HG03439 (cell line): ENCODE measurements at regions not wholly inside any gene's neighbourhood (a gene's known extent, or its start where the extent isn't known, plus 50 kb on each side); places are given as distances from the start of the nearest gene placed in this dataset.
A peak's percentile ranks its signal among the peaks of the same experiment; 100 is the strongest.
"Not testable (repeated sequence)": the region's sequence is repeated elsewhere in the genome, so short reads cannot be mapped to it uniquely, and the experiment has no call there.

Experiments
- ATAC-seq: cut with Tn5 transposase; IDR thresholded peaks from one replicate; pipeline ENCODE4 v1.9.1; 2021; ENCODE audit warnings: mild to moderate bottlenecking, moderate library complexity; ENCODE audit not compliant: unreplicated experiment

DNA sequence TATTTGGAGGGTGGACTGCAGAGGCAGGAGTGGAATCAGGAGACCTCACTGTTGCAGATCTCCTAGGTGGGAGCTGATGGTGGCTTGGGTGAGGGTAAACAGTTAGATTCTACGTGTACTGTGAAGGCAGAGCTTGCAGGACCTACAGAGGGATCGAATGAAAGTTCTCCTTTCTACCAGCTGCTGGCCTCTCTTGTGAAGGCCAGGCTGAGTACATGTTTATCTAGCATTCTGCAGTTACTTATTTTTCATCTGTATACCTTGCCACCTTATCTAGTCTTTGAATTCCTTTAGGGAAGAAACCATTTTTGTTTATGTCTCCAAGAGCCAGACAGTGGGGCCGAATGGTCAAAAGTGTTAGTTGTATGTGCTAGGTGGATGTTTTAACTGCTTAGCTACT lies 57.6 kb downstream of the PTTG1 start:
- ATAC-seq: no peak

DNA sequence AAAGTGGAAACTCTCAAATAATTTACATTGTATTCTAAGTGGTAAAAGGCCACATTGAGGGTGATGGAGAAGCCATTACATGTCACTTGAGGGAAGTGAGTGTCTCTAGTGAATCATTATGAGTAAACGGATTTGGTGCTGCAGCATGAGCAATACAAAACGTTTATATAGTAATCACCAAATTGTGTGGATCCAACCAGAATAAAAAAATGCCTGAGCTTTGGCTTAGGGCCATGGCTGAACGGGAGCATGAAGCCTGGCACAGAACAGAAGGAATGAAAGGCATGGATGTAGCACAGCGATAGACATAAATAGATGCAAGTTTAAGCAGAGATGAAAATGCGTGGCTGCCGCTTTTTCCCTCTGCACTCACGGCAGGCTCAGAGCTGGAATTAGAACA lies 58.3 kb downstream of the PTTG1 start:
- no peak for ATAC-seq

DNA sequence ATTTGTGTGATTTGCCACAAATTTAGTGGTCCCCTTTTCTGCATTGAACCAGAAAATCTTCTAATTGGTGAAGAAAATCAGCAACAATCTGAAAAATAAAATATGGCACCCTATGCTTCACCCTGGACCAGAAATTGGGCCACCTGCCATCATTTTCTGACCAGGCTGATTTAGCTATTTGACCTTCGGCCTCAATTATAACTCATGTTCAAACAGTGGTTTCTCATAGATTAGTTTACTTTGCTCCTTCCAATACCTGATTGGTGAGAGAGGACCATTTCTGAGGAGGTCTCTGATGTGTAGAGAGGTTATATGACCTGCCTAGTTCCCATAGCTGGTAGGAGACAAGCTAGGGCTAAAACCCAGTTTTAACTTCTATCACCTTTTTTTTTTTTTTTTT lies 59.0 kb downstream of the PTTG1 start:
- ATAC-seq: no peak

DNA sequence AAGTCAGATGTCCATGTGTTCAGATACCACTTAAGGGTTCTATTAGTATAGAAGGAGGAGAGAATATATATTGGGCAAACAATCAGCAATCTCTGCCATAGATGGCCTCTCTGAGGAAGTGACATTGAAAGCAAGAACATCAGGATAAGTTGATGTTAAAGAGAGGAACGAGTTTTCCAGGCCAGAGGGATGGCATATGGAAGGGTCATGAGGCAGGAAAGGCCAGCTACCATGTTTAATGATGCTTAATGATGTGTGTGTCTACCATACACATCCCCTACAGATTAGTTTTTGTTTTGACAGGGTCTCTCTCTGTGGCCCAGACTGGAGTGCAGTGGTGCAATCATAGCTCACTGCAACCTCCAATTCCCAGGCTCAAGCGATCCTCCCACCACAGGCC lies 63.0 kb downstream of the PTTG1 start:
- ATAC-seq: no peak

GRCh38 chr5:160485364-160485969 lies 63.8 kb downstream of the PTTG1 start:
- ATAC-seq: no peak

- ATAC-seq: peak; percentile 61
Observed at GRCh38 chr5:160486573-160486972, 64.9 kb downstream of the PTTG1 start.

GRCh38 chr5:160488394-160489325 lies 67.0 kb downstream of the PTTG1 start:
- no peak for ATAC-seq

DNA sequence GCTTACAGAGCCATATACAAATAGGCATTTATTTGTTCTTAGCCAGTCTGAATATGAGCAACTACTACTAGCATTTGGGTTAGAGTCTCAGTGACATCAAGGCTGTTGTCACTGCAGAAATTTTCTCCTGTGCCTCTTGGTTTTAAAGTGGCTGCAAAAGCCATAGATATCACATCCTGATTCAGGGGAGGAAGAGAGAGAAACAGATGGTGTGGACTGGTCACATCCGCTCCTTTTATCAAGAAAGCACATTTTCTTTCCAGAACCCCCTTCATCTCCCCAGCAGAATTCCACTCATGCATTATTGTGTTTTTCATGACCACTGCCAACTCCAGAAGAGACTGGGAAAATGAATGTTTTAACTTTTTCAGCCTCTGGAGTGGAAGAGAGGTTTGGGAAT lies 69.8 kb downstream of the PTTG1 start:
- no peak for ATAC-seq

- ATAC-seq: no peak
Observed at GRCh38 chr5:160492565-160492964, 70.9 kb downstream of the PTTG1 start.

GRCh38 chr5:160493806-160494338 lies 72.2 kb downstream of the PTTG1 start:
- ATAC-seq: no peak

- no peak for ATAC-seq
Observed at GRCh38 chr5:160494451-160494850, 72.8 kb downstream of the PTTG1 start.

DNA sequence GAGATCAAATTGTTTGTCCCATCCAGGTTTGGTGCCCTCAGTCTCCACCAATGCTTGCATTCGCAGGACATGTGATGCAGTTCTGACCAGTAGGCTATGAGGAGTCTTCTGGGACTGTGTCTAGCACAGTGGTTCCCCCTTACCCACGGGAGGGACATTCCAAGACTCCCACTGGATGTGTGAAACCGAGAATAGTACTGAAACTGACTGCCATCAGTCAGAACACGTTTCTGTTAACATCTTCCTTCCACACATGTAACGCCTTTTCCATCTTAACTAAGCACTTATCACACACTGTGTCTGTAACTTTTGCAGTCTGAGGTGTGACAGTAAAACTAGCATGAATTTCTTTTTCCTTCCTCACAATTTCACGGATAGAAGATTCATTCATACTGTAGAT lies 74.7 kb downstream of the PTTG1 start:
- ATAC-seq: no peak

GRCh38 chr5:160496784-160497183 lies 75.1 kb downstream of the PTTG1 start:
- no peak for ATAC-seq

DNA sequence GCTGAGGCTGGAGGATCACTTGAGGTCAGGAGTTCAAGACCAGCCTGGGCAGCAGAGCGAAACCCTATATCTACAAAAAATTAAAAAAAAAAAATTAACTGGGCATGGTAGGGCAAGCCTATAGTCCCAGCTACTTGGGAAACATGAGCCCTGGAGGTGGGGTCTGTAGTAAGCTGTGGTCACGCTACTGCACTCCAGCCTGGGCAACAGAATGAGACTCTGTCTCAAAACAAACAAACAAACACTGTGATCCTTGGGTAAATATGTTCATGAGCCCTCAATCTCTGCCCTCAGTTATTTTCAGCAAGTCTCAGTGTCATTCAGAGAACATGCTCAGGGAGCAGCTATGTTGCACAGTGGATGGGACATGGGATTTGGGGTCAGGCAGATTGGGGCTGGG lies 76.2 kb downstream of the PTTG1 start:
- ATAC-seq: no peak

GRCh38 chr5:160498441-160499043 lies 76.9 kb downstream of the PTTG1 start:
- not testable (repeated sequence) for ATAC-seq

GRCh38 chr5:160500786-160501779 lies 79.4 kb downstream of the PTTG1 start:
- ATAC-seq: no peak

DNA sequence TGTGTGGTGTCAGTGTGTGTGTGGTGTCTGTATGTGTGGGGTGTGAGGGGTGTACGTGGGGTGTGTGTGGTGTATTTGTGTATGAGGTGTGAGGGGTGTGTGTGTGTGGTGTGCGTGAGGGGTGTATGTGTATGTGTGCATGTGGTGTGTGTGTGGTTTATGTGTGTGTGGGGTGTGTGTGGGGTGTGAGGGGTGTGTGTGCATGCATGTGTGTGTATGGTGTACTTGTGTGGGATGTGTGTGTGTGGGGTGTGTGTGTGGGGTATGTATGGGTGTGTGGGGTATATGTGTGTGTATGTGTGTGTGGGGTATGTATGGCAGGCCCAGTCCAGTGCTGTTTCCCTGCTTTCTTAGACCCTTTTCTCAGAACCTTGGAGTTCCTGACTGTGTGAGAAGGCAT lies 83.3 kb downstream of the PTTG1 start:
- ATAC-seq: no peak

DNA sequence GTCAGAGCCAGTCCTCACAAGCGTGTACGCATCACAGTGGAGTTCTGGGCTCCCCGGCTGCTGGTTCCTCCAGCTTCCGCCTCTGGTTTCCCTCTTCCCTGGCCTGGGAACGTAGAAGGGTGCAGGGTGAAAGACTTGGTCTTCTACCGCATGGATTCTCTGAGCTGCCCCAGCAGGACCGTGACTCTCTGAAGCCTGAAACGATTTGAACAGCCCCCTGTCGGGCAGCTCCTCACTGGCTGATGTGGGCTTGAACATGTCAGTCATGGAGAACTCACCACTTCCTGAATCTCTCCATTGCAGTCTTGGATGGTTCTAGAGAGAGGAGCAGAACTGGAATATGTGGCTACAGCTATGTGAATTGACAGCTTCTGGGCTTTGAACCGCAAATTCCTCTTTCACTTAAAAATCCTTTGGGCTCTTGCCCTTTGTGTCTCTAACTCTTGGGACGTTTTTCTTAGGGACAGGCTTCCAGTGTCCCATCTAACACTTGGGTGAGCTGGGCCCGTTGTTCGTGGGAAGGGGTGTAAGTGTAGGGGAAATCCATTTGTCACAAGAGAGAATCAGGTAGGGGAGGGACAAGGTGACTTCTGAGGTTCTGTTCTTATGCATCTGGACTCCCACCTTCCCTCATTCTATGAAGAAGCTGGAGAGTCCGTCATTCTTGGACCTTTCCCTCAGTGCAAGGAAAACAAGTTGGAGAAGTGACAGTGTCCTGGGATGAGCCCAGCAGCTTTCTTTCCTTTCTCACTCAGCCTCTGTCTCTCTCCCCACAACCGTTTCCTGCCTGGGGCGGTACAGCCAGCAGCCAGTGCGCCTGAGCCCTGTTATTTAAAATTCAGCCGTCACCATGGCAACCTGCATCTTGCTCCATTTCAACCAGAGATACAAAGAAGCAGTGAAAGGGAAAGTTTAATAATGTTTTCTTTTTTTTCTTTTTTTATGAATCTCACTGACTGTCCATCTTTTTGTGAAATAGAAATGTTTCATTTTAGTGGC lies 84.7 kb downstream of the PTTG1 start:
- ATAC-seq: peak; percentile 56

DNA sequence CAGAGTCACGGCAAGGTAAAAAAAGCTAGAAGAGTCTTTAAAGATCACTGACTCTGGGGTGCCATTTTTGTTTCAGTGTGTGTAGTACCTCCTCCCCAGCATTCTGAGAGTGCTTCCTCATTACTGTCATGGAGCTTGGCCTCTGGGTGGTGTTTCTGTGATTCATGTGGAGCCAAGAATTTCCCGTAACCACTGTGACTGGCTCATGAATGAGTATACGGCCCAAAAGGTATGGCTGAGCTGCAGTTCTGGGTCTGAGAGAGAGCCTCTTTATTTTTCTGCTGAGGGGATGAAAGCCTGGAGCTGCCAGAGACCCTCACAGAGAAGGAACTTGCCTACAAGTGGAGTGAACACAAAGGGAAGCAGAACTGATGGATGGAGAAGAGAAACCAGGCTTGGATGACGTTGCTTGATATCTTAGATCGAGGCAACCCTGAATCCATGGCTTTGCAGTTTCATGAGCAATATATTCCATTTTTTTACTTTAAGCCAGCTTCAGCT lies 85.6 kb downstream of the PTTG1 start:
- ATAC-seq: no peak
